BLaER1 (cell line): ENCODE measurements at regions not wholly inside any gene's neighbourhood (a gene's known extent, or its start where the extent isn't known, plus 50 kb on each side); places are given as distances from the start of the nearest gene placed in this dataset.
A peak's percentile ranks its signal among the peaks of the same experiment; 100 is the strongest.
"Not testable (repeated sequence)": the region's sequence is repeated elsewhere in the genome, so short reads cannot be mapped to it uniquely, and the experiment has no call there.

ENCODE experiments used
- H3K27ac ChIP-seq: shearing (Covaris generic); formaldehyde crosslinking; 2 replicates; pipeline ENCODE4 v1.8.1; 2022
- H3K27me3 ChIP-seq: shearing (Covaris generic); formaldehyde crosslinking; 2 replicates; pipeline ENCODE4 v1.8.1; 2022
- H3K36me3 ChIP-seq: shearing (Covaris generic); formaldehyde crosslinking; 2 replicates; pipeline ENCODE4 v1.8.1; 2022
- H3K4me1 ChIP-seq: shearing (Covaris generic); formaldehyde crosslinking; 2 replicates; pipeline ENCODE4 v1.8.1; 2022
- H3K4me2 ChIP-seq: shearing (Covaris generic); formaldehyde crosslinking; 2 replicates; pipeline ENCODE4 v1.8.1; 2022
- H3K4me3 ChIP-seq: shearing (Covaris generic); formaldehyde crosslinking; 2 replicates; pipeline ENCODE4 v1.8.1; 2022
- H3K9ac ChIP-seq: shearing (Covaris generic); formaldehyde crosslinking; 2 replicates; pipeline ENCODE4 v1.8.1; 2022
- H3K9me3 ChIP-seq: shearing (Covaris generic); formaldehyde crosslinking; 2 replicates; pipeline ENCODE4 v1.8.1; 2022
- H4K20me1 ChIP-seq: shearing (Covaris generic); formaldehyde crosslinking; 2 replicates; pipeline ENCODE4 v1.8.1; 2022
- Cebpa-rat ChIP-seq: shearing (Covaris generic); IDR thresholded peaks from 2 replicates; pipeline ENCODE4 v1.8.1; 2022

GRCh38 chr2:172313715-172314341, 113.6 kb upstream of the ITGA6 start:
- no peaks in the 10 kb centered on the region for H3K27me3 ChIP-seq
- no peak for TF ChIP-seq Cebpa-rat
- H3K27ac ChIP-seq: no peak overlapping the region
- no peak overlapping the region for H3K4me3 ChIP-seq
- no peaks in the 10 kb centered on the region for H4K20me1 ChIP-seq
- H3K9me3 ChIP-seq: no peaks in the 10 kb centered on the region
- H3K9ac ChIP-seq: no peak overlapping the region
- H3K4me2 ChIP-seq: no peak overlapping the region
- no peaks in the 10 kb centered on the region for H3K36me3 ChIP-seq
- H3K4me1 ChIP-seq: peaks cover 15% of the 10 kb centered on the region

GRCh38 chr2:172315070-172315469, 112.3 kb upstream of the ITGA6 start:
- H3K4me2 ChIP-seq, H3K36me3 ChIP-seq, H3K4me3 ChIP-seq, H3K27me3 ChIP-seq, H3K27ac ChIP-seq, H3K9ac ChIP-seq, H3K9me3 ChIP-seq, H4K20me1 ChIP-seq: not testable (repeated sequence)
- peaks cover 15% of the 10 kb centered on the region for H3K4me1 ChIP-seq

GRCh38 chr2:172322049-172322448, 105.3 kb upstream of the ITGA6 start:
- H4K20me1 ChIP-seq: no peaks in the 10 kb centered on the region
- no peaks in the 10 kb centered on the region for H3K4me1 ChIP-seq
- no peak overlapping the region for H3K4me2 ChIP-seq
- peaks cover 5% of the 10 kb centered on the region; the same call in 1 of the 2 replicates for H3K9me3 ChIP-seq
- TF ChIP-seq Cebpa-rat: no peak
- no peaks in the 10 kb centered on the region for H3K36me3 ChIP-seq
- H3K27ac ChIP-seq: no peak overlapping the region
- H3K9ac ChIP-seq: no peak overlapping the region
- H3K4me3 ChIP-seq: no peak overlapping the region
- H3K27me3 ChIP-seq: no peaks in the 10 kb centered on the region

- H3K9ac ChIP-seq: no peak overlapping the region
- H3K4me2 ChIP-seq: no peak overlapping the region
- no peaks in the 10 kb centered on the region for H3K4me1 ChIP-seq
- H3K27me3 ChIP-seq: no peaks in the 10 kb centered on the region
- no peak overlapping the region for H3K27ac ChIP-seq
- no peaks in the 10 kb centered on the region for H4K20me1 ChIP-seq
- peaks cover 5% of the 10 kb centered on the region; the same call in 1 of the 2 replicates for H3K9me3 ChIP-seq
- H3K36me3 ChIP-seq: no peaks in the 10 kb centered on the region
- no peak overlapping the region for H3K4me3 ChIP-seq
- no peak for TF ChIP-seq Cebpa-rat
Observed at GRCh38 chr2:172323256-172323655, 104.1 kb upstream of the ITGA6 start.

GRCh38 chr2:172323861-172324597, 103.4 kb upstream of the ITGA6 start:
- Histone ChIP-seq H3K9ac (no peak overlapping the region), H3K4me3 (no peak overlapping the region), H3K4me2 (no peak overlapping the region), H3K9me3 (peaks cover 5% of the 10 kb centered on the region; the same call in 1 of the 2 replicates), H3K36me3 (no peaks in the 10 kb centered on the region), H3K4me1 (no peaks in the 10 kb centered on the region), H3K27ac (no peak overlapping the region), H4K20me1 (no peaks in the 10 kb centered on the region), H3K27me3 (no peaks in the 10 kb centered on the region)
- TF ChIP-seq Cebpa-rat: no peak

- H3K9ac ChIP-seq: no peak overlapping the region
- peaks cover 12% of the 10 kb centered on the region for H3K4me1 ChIP-seq
- H4K20me1 ChIP-seq: no peaks in the 10 kb centered on the region
- H3K27ac ChIP-seq: no peak overlapping the region
- no peak overlapping the region for H3K4me3 ChIP-seq
- no peak for TF ChIP-seq Cebpa-rat
- no peaks in the 10 kb centered on the region for H3K27me3 ChIP-seq
- no peak overlapping the region for H3K4me2 ChIP-seq
- H3K9me3 ChIP-seq: peaks cover 5% of the 10 kb centered on the region; the same call in 1 of the 2 replicates
- H3K36me3 ChIP-seq: no peaks in the 10 kb centered on the region
Observed at GRCh38 chr2:172326211-172326509, 101.2 kb upstream of the ITGA6 start.

DNA sequence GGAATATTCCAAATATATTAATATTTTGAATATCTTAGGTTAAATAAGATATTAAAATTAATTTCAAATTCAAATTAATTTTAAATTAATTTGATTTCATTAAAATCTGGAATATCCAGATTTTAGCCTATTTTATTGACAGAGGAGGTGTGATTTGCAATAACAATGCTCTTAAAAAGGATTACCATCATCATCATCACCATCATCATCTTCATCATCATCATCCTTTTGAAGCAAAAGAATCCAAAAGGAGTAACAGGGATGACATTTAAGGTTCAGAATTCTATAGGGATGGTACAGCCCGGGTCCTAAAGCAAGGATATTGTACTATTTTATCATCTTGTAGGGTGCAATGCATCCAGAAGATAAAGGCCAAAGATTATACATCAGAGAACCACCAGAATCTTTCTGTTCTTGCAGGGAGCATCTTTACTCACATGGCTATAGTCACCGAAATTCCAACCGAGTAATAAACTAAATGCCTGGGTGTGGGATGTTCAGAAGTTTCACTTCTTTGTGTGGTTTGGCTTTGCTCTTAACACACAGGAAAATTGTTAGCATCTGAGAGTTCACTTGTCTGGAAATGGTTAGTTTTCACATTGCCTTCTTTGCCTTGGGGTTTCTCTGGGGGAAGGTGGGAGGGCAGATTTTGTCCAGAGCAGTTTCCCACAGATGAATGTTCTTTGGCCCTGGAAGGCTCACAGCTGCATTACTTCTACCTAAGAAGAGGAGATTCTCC, 99.1 kb upstream of the ITGA6 start:
- Histone ChIP-seq H3K36me3 (no peaks in the 10 kb centered on the region), H3K4me2 (no peak overlapping the region), H3K4me1 (peaks cover 12% of the 10 kb centered on the region), H4K20me1 (no peaks in the 10 kb centered on the region), H3K27me3 (no peaks in the 10 kb centered on the region), H3K27ac (no peak overlapping the region), H3K9me3 (no peaks in the 10 kb centered on the region), H3K9ac (no peak overlapping the region), H3K4me3 (no peak overlapping the region)
- no peak for TF ChIP-seq Cebpa-rat

- no peaks in the 10 kb centered on the region for H4K20me1 ChIP-seq
- no peaks in the 10 kb centered on the region for H3K36me3 ChIP-seq
- H3K4me1 ChIP-seq: peaks cover 12% of the 10 kb centered on the region
- no peak overlapping the region for H3K9ac ChIP-seq
- no peaks in the 10 kb centered on the region for H3K9me3 ChIP-seq
- TF ChIP-seq Cebpa-rat: no peak
- no peak overlapping the region for H3K4me3 ChIP-seq
- no peaks in the 10 kb centered on the region for H3K27me3 ChIP-seq
- no peak overlapping the region for H3K27ac ChIP-seq
- peak overlapping the region; percentile 46; the same call in 1 of the 2 replicates for H3K4me2 ChIP-seq
Observed at GRCh38 chr2:172329416-172329773, 98.0 kb upstream of the ITGA6 start.

DNA sequence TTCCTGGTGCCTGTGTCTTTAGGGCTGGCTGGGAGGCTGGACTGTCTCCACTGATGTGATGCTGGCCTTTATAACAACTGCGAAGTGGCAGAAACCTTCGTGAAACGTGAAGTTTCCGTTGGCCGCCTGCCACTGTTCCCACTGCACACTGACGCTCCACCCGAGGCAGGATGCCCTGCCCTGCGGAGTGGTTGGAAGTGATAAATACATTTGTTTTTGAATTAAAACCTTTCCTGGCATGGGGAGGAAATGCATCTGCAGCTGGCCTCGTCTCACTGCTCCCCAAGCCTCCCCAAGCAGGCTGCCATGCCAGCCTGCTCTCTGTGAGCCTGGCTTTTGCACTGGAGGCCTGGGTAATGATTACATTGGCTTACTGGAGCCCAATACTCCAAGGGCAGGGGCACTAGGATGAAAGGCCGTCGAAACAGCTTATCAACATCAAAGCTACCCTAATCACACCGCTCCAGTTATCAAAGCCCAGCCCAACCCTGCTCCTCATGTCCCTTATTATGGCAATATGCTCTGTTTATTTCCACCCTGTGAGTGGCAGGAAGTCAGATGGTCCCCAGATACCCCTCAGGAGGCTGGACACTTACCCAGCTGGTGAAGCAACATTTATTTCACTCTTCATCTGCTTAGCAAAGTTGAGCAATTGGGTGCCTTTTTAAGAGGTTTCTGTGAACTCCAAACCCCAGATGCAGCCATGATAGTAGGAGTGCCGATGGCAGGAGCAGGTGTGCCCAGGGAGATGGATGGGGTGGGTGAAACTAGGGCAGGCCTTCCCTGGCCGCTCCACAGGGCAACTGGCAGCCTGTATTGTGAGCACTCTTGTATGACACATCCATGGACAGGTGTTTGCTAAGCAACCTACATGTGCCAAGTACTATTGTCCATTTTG, 97.4 kb upstream of the ITGA6 start:
- Histone ChIP-seq H3K9me3 (no peaks in the 10 kb centered on the region), H3K27me3 (no peaks in the 10 kb centered on the region), H3K4me2 (peak overlapping the region; percentile 46), H3K36me3 (no peaks in the 10 kb centered on the region), H3K4me1 (peaks cover 12% of the 10 kb centered on the region), H4K20me1 (no peaks in the 10 kb centered on the region), H3K27ac (no peak overlapping the region), H3K4me3 (no peak overlapping the region), H3K9ac (no peak overlapping the region)
- TF ChIP-seq Cebpa-rat: no peak
